Osteoblast (primary cell): ENCODE measurements at regions not wholly inside any gene's neighbourhood (a gene's known extent, or its start where the extent isn't known, plus 50 kb on each side); places are given as distances from the start of the nearest gene placed in this dataset.
"Not testable (repeated sequence)": the region's sequence is repeated elsewhere in the genome, so short reads cannot be mapped to it uniquely, and the experiment has no call there.

Source experiments
- DNase-seq: peaks from one replicate; pipeline ENCODE4 v3.0.0; 2011; ENCODE audit warnings: low spot score, mixed read lengths; ENCODE audit not compliant: insufficient read length; ENCODE audit errors: missing footprints
- H2AFZ ChIP-seq: 2 replicates; pipeline ENCODE4 v1.6.0; 2011; ENCODE audit warnings: mild to moderate bottlenecking, low read length
- H3K27ac ChIP-seq: 2 replicates; pipeline ENCODE4 v1.5.1; 2011; ENCODE audit warnings: mild to moderate bottlenecking, low read depth, low read length, moderate library complexity
- H3K27me3 ChIP-seq: 2 replicates; pipeline ENCODE4 v1.6.0; 2012; ENCODE audit warnings: mild to moderate bottlenecking, control low read depth, inconsistent platforms, low read length, moderate library complexity; ENCODE audit not compliant: insufficient read depth
- H3K36me3 ChIP-seq: 2 replicates; pipeline ENCODE4 v1.5.1; 2011; ENCODE audit warnings: mild to moderate bottlenecking, low read length, control low read depth, moderate library complexity; ENCODE audit not compliant: insufficient read depth
- H3K4me1 ChIP-seq: 2 replicates; pipeline ENCODE4 v1.5.1; 2011; ENCODE audit warnings: mild to moderate bottlenecking, low read length, control low read depth, moderate library complexity; ENCODE audit not compliant: insufficient read depth
- H3K4me2 ChIP-seq: 2 replicates; pipeline ENCODE4 v1.6.0; 2011; ENCODE audit warnings: mild to moderate bottlenecking, low read length; ENCODE audit not compliant: insufficient read depth
- H3K4me3 ChIP-seq: fragments of 200-600 bp; sonication (generic); 3 replicates; pipeline ENCODE4 v1.5.1; 2012; ENCODE audit warnings: mild to moderate bottlenecking, low read length, inconsistent platforms; ENCODE audit not compliant: insufficient read depth
- H3K79me2 ChIP-seq: 2 replicates; pipeline ENCODE4 v1.6.0; 2012; ENCODE audit warnings: mild to moderate bottlenecking, low read length, control low read depth, inconsistent platforms; ENCODE audit not compliant: insufficient read depth
- H3K9me3 ChIP-seq: 2 replicates; pipeline ENCODE4 v1.5.1; 2011; ENCODE audit warnings: low read depth, low read length, control low read depth
- H4K20me1 ChIP-seq: 2 replicates; pipeline ENCODE4 v1.6.0; 2012; ENCODE audit warnings: mild to moderate bottlenecking, low read length, control low read depth; ENCODE audit not compliant: insufficient read depth
- TF ChIP-seq, protein P1 (sequence below): IDR thresholded peaks from 2 replicates; pipeline ENCODE4 v1.5.1; 2011; ENCODE audit warnings: mild to moderate bottlenecking, low read depth, low read length, moderate library complexity; ENCODE audit errors: extremely low read depth

DNA sequence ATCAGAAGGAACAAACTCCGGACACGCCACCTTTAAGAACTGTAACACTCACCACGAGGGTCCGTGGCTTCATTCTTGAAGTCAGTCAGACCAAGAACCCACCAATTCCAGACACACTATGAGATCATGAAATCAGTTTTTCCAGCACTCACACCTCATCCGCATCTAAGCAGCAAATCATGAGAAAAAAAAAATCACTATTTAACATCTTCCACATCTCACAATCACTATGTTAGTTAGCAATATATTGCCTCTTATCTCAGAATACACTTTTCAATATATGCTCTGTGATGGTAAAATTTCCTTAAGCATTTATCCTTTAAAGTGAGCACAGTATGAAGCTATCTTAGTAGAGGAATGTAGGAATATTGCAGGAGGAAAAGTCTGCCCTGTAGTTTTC lies 328.7 kb downstream of the FAM181B start:
- H3K4me1 ChIP-seq = no peaks in the 10 kb centered on the region
- no peak overlapping the region for H3K4me2 ChIP-seq
- no peak for DNase-seq

DNA sequence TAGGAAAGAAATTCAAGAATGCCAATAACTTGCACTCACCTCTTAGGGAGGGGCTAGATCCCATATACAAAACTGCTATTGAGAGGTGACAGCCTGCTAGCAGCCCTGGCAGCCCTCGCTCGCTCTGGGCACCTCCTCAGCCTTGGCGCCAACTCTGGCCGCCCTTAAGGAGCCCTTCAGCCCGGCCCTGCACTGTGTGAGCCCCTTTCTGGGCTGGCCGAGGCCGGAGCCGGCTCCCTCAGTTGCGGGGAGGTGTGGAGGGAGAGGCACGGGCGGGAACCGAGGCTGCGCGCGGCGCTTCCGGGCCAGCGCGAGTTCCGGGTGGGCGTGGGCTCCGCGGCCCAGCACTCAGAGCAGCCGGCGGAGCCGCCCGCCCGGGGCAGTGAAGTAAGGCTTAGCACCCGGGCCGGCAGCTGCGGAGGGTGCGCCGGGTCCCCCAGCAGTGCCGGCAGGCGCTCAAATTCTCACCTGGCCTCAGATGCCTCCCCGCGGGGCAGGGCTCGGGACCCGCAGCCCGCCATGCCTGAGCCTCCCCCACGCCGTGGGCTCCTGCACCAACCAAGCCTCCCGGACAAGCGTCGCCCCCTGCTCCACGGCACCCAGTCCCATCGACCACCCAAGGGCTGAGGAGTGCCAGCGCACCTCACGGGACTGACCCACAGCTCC lies 329.9 kb downstream of the FAM181B start:
- H3K4me3 ChIP-seq = no peak overlapping the region
- H3K4me1 ChIP-seq = no peaks in the 10 kb centered on the region
- H3K27ac ChIP-seq = no peak overlapping the region
- no peak overlapping the region for H2AFZ ChIP-seq
- H3K4me2 ChIP-seq = no peak overlapping the region
- no peaks in the 10 kb centered on the region for H3K79me2 ChIP-seq
- no peaks in the 10 kb centered on the region for H3K27me3 ChIP-seq
- no peaks in the 10 kb centered on the region for H3K9me3 ChIP-seq
- TF ChIP-seq, protein P1, sequence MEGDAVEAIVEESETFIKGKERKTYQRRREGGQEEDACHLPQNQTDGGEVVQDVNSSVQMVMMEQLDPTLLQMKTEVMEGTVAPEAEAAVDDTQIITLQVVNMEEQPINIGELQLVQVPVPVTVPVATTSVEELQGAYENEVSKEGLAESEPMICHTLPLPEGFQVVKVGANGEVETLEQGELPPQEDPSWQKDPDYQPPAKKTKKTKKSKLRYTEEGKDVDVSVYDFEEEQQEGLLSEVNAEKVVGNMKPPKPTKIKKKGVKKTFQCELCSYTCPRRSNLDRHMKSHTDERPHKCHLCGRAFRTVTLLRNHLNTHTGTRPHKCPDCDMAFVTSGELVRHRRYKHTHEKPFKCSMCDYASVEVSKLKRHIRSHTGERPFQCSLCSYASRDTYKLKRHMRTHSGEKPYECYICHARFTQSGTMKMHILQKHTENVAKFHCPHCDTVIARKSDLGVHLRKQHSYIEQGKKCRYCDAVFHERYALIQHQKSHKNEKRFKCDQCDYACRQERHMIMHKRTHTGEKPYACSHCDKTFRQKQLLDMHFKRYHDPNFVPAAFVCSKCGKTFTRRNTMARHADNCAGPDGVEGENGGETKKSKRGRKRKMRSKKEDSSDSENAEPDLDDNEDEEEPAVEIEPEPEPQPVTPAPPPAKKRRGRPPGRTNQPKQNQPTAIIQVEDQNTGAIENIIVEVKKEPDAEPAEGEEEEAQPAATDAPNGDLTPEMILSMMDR = no peak
- H4K20me1 ChIP-seq = no peaks in the 10 kb centered on the region
- no peaks in the 10 kb centered on the region for H3K36me3 ChIP-seq
- DNase-seq = no peak

More for the DNA sequence above, 328.7 kb downstream of the FAM181B start:
- Histone ChIP-seq H3K27me3 (no peaks in the 10 kb centered on the region), H3K9me3 (no peaks in the 10 kb centered on the region), H3K79me2 (no peaks in the 10 kb centered on the region), H3K27ac (no peak overlapping the region), H3K4me3 (no peak overlapping the region), H4K20me1 (no peaks in the 10 kb centered on the region), H3K36me3 (no peaks in the 10 kb centered on the region), H2AFZ (no peak overlapping the region)
- TF ChIP-seq, protein P1 = no peak

DNA sequence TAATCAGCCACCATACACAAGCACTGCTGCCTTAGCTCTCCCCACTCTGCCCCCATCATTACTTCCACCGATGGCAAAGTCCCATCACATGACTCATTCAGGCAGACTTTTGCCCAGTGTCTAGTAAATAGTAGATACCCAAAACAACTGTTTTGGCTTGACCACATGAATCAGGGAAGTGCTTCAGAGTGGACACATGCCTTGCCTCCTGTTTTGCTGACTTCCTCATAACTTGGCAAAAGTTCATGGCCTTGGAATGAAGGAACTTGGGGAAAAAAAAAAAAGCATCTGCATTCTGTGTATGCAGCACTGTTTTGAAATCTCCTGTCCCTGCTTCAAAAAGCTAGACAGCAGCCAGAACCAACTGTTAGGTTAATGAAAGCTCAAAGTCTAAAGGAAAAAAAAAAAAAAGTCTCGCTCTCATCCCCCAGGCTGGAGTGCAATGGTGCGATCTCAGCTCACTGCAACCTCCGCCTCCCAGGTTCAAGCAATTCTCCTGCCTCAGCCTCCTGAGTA lies 335.3 kb downstream of the FAM181B start:
- H3K4me2 ChIP-seq = no peak overlapping the region
- no peaks in the 10 kb centered on the region for H4K20me1 ChIP-seq
- no peaks in the 10 kb centered on the region for H3K36me3 ChIP-seq
- no peak overlapping the region for H3K27ac ChIP-seq
- H3K4me3 ChIP-seq = no peak overlapping the region
- TF ChIP-seq, protein P1 = no peak
- no peaks in the 10 kb centered on the region for H3K27me3 ChIP-seq
- no peaks in the 10 kb centered on the region for H3K79me2 ChIP-seq
- H3K4me1 ChIP-seq = no peaks in the 10 kb centered on the region
- H2AFZ ChIP-seq = no peak overlapping the region
- DNase-seq = no peak
- H3K9me3 ChIP-seq = no peaks in the 10 kb centered on the region

DNA sequence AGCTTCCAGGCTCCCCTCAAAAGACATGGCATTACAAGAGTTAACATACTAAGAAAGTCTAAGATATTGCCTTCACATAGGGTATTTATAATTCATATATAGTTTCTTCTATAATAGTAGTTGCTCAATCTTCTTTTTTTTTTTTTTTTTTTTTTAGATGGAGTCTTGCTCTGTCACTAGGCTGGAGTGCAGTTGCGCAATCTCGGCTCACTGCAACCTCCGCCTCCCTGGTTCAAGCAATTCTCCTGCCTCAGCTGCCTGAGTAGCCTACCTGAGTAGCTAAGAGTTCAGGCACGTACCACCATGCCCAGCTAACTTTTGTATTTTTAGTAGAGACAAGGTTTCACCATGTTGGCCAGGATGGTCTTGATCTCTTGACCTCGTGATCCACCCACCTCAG lies 337.0 kb downstream of the FAM181B start:
- not testable (repeated sequence) for H3K27me3 ChIP-seq, H3K9me3 ChIP-seq, H4K20me1 ChIP-seq, H3K4me2 ChIP-seq, H3K36me3 ChIP-seq, DNase-seq, H2AFZ ChIP-seq, H3K4me1 ChIP-seq, H3K79me2 ChIP-seq, H3K27ac ChIP-seq, H3K4me3 ChIP-seq
